ENCODE measurements at regions not wholly inside any gene's neighbourhood (a gene's known extent, or its start where the extent isn't known, plus 50 kb on each side); places are given as distances from the start of the nearest gene placed in this dataset.

GRCh38 chr12:125518074-125518473 lies 452.8 kb downstream of the AACS start:
- dilution Hi-C loops (cut with MboI; ENCODE audit: extremely low pct_ligation_motif_present, low sequenced_read_pairs) (no loop called here), intact Hi-C loops (cut with micrococcal nuclease) (no loop called here)
- BruUV-seq (replicated peaks): no TSS peak
- Histone ChIP-seq H2AFZ (ENCODE audit: low read depth, low read length) (no peak overlapping the region), H3K27ac (ENCODE audit: insufficient read depth, low read depth, low read length) (no peak overlapping the region), H3K27me3 (ENCODE audit: control insufficient read depth in 2 of 2, insufficient read depth in 2 of 2, low read length in 2 of 2) (no peaks in the 10 kb centered on the region), H3K9me1 (replicated peaks; ENCODE audit: control insufficient read depth, extremely low read depth, insufficient read depth, low read length) (no peaks in the 10 kb centered on the region), H3K9me3 (replicated peaks; ENCODE audit: control insufficient read depth, insufficient read depth, low read length) (peaks cover 11% of the 10 kb centered on the region), H3K79me2 (ENCODE audit: control insufficient read depth, insufficient read depth, low read length) (no peaks in the 10 kb centered on the region), H3K36me3 (ENCODE audit: control insufficient read depth in 2 of 2, extremely low read depth in 1 of 2, insufficient read depth in 2 of 2, low read length in 2 of 2) (no peaks in the 10 kb centered on the region), H3K4me1 (ENCODE audit: control insufficient read depth, extremely low read depth, insufficient read depth, low read length) (no peaks in the 10 kb centered on the region), H4K20me1 (replicated peaks; ENCODE audit: control insufficient read depth, extremely low read depth, insufficient read depth, low read length) (no peaks in the 10 kb centered on the region), H3K9ac (replicated peaks; ENCODE audit: extremely low read depth, insufficient read depth, low read length) (no peak overlapping the region), H3K4me2 (ENCODE audit: insufficient read depth, low read length) (no peak overlapping the region), H3K4me3 (replicated peaks in 1 of 3; ENCODE audit: insufficient read depth in 1 of 3, low read depth in 1 of 3, low read length in 3 of 3) (no peak overlapping the region)
- DNase-seq (ENCODE audit: low read depth, low spot score): no peak
- TF ChIP-seq MYC (IDR thresholded peaks at IDR 0.05; ENCODE audit: low read depth, low read length) (no peak), FOS (IDR thresholded peaks at IDR 0.05; ENCODE audit: borderline replicate concordance, insufficient read depth, low read length) (no peak), CTCF (IDR thresholded peaks at IDR 0.05; ENCODE audit: extremely low read depth in 1 of 2, insufficient read depth in 1 of 2, low read depth in 1 of 2, low read length in 2 of 2) (no peak), EZH2 (IDR thresholded peaks at IDR 0.05; ENCODE audit: borderline replicate concordance, low read depth, low read length, severe bottlenecking) (no peak), POLR2AphosphoS5 (IDR thresholded peaks at IDR 0.05; ENCODE audit: insufficient read depth, low read depth, low read length) (no peak), POLR2A (IDR thresholded peaks at IDR 0.05; ENCODE audit: low read depth, low read length) (no peak), JUN (IDR thresholded peaks at IDR 0.05; ENCODE audit: borderline replicate concordance, insufficient read depth, insufficient read length, low read depth) (no peak), GATA2 (IDR thresholded peaks at IDR 0.05; ENCODE audit: insufficient read depth, insufficient read length, low read depth, low read length) (no peak), MAX (IDR thresholded peaks at IDR 0.05; ENCODE audit: insufficient read depth, insufficient read length) (no peak)
- ChIA-PET CTCF (no interaction called here), POLR2A (no interaction called here)
- no peak for FAIRE-seq

All from endothelial cell of umbilical vein (primary cell).